Neuron (in vitro differentiated cells): ENCODE measurements at regions not wholly inside any gene's neighbourhood (a gene's known extent, or its start where the extent isn't known, plus 50 kb on each side); places are given as distances from the start of the nearest gene placed in this dataset.
"Not testable (repeated sequence)": the region's sequence is repeated elsewhere in the genome, so short reads cannot be mapped to it uniquely, and the experiment has no call there.

ENCODE experiments used
- H2AFZ ChIP-seq: one replicate; pipeline ENCODE4 v1.6.1; 2013; ENCODE audit warnings: low read depth, mild to moderate bottlenecking, inconsistent platforms, low read length, moderate library complexity
- H3K27me3 ChIP-seq: one replicate; pipeline ENCODE4 v1.6.1; 2013; ENCODE audit warnings: low read length; ENCODE audit not compliant: insufficient read depth
- H3K36me3 ChIP-seq: one replicate; pipeline ENCODE4 v1.6.1; 2013; ENCODE audit warnings: low read length; ENCODE audit not compliant: insufficient read depth
- H3K4me1 ChIP-seq: one replicate; pipeline ENCODE4 v1.6.1; 2013; ENCODE audit warnings: low read length; ENCODE audit not compliant: insufficient read depth
- H3K4me3 ChIP-seq: 2 replicates; pipeline ENCODE4 v1.5.1; 2013; ENCODE audit warnings: mild to moderate bottlenecking, low read length, moderate library complexity
- H3K9me3 ChIP-seq: one replicate; pipeline ENCODE4 v1.6.1; 2013; ENCODE audit warnings: low read length

DNA sequence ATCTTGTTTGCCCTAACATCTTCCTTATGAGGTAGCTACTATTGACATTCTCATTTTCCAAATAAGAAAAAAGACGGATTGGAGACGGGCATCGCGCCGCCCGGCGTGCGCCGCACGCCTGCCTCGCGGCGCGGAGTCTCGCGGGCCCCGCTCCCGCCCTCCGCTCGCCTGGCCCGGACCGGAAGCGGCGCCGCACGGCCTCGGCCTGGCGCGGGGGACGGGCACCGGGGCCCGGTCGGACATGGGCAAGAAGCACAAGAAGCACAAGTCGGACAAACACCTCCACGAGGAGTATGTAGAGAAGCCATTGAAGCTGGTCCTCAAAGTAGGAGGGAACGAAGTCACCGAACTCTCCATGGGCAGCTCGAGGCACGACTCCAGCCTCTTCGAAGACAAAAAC, 112.0 kb downstream of the IL12A start:
- no peak overlapping the region for H2AFZ ChIP-seq
- H3K9me3 ChIP-seq, result no peaks in the 10 kb centered on the region
- H3K4me3 ChIP-seq, result no peak overlapping the region
- H3K27me3 ChIP-seq, result peaks cover 4% of the 10 kb centered on the region
- no peaks in the 10 kb centered on the region for H3K36me3 ChIP-seq
- H3K4me1 ChIP-seq, result no peaks in the 10 kb centered on the region

DNA sequence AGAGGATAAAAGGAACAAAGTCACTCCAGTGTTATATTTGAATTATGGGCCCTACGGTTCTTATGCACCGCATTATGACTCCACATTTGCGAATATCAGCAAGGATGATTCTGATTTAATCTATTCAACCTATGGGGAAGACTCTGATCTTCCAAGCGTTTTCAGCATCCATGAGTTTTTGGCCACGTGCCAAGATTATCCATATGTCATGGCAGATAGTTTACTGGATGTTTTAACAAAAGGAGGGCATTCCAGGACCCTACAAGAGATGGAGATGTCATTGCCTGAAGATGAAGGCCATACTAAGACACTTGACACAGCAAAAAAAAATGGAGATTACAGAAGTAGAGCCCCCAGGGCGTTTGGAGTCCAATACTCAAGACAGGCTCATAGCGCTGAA, 113.4 kb downstream of the IL12A start:
- not testable (repeated sequence) for H2AFZ ChIP-seq, H3K36me3 ChIP-seq, H3K27me3 ChIP-seq, H3K4me3 ChIP-seq, H3K9me3 ChIP-seq, H3K4me1 ChIP-seq

DNA sequence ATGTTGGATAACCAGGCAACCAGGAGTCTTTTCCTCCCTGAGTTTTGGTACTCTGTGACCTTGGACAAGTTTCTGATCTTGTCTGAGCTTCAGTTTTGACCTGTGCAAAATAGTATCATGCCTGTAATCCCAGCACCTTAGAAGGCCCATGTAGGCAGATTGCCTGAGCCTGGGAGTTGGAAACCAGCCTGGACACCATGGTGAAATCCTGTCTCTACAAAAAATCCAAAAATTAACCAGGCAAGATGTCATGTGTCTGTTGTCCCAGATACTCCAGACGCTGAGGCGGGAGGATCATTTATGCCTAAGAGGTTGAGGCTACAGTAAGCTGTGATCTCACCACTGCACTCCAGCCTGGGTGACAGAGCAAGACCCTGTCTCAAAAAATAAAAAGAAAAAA, 114.8 kb downstream of the IL12A start:
- Histone ChIP-seq H3K27me3 (peaks cover 3% of the 10 kb centered on the region), H3K4me3 (no peak overlapping the region), H3K4me1 (no peaks in the 10 kb centered on the region), H3K9me3 (no peaks in the 10 kb centered on the region), H3K36me3 (no peaks in the 10 kb centered on the region), H2AFZ (no peak overlapping the region)

DNA sequence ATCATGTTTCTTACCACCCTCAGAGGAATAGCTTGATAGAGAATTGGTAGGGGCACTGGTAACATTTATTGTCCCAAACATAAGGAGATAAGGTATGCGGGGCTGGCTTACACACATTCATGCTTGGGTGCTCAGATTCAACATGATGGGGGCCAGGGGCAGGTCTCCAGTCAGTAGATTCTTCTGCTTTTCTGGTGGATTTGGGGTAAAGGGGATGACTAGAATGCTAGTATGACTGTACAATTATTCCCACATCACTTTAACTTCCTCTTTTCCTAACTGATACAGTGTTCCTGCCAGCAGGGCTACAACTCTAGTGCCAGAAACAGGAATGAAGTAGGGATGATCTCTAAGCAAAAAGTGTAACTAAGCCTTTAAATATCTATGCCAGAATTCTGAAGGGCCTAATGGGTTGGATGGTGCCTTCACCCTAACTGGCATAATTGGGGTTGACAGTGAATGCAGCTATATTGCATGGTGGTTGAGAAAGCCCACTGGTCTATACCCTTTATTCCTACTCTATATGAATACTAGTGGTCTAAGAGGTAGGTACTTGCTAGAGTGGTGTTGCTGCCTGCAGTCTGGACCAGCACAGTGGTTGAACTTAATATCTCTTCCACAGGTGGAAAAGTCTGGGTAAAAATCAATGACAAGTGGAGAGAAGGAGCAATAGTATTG, 117.4 kb downstream of the IL12A start:
- Histone ChIP-seq H2AFZ (no peak overlapping the region), H3K4me3 (no peak overlapping the region), H3K9me3 (no peaks in the 10 kb centered on the region), H3K36me3 (no peaks in the 10 kb centered on the region), H3K27me3 (no peaks in the 10 kb centered on the region), H3K4me1 (no peaks in the 10 kb centered on the region)

DNA sequence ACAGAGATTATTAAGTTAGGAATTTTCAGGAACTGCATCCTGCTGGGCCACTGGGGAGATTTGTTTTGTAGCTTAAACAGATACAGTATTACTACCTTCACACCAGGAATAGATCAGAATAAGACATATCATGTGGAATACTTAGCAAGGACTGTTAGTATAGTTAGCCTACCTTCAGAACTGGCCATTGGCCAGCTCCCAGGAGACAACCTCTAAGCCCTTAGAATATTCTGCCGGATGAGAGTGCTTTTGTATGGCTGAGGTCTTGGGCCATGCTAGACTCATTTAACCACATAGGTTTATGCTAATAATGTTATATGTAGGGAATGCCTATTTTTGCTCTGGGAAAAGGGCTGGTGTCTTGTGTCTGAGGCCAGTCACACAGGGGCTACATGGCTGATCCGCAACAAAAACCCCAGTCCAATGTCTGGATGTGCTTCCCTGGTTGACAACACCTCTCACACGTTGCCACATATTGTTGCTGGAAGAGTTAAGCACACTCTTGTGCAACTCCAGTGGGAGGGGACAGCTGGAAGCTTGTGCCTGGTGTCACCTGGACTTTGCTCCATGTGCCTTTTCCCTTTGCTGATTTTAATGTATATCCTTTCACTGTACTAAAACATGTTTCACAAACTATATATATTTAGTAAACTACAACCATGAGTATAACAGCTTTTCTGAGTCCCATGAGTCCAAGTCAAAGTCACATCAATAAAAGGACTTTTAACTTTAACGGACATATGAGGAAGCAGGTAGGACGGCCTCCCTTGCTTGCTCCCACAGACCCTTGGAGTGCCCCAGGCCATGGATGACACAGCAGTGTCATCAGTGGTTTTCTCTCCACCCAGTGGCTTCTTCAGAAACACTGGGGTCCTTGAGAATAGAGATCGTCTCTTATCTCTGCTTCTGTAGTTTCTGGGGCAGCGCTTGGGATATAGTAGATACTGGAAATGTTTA, 118.0 kb upstream of the C3orf80 start:
- Histone ChIP-seq H3K4me1 (no peaks in the 10 kb centered on the region), H3K27me3 (no peaks in the 10 kb centered on the region), H3K4me3 (no peak overlapping the region), H2AFZ (no peak overlapping the region), H3K36me3 (no peaks in the 10 kb centered on the region), H3K9me3 (no peaks in the 10 kb centered on the region)

DNA sequence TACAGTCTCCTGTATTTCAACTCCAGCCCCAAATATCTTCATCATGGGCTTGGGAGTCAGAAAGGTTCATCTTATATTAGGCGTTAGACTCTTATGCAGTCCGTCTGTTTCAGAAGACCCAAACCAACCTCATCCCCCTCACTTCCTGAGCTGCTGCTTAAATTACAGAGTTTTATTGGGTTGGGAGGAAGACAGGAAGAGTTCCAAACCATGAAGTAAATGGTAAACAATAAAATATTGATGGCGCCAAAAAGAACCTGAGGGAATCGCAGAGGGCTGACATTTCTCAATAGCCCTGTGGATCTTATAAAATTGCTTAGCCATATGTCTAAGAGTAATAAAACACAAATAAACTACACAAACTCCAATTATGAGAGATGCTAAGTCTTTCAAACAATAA, 116.9 kb upstream of the C3orf80 start:
- H3K4me3 ChIP-seq, result no peak overlapping the region
- no peaks in the 10 kb centered on the region for H3K36me3 ChIP-seq
- H3K9me3 ChIP-seq, result no peaks in the 10 kb centered on the region
- no peak overlapping the region for H2AFZ ChIP-seq
- H3K4me1 ChIP-seq, result no peaks in the 10 kb centered on the region
- H3K27me3 ChIP-seq, result no peaks in the 10 kb centered on the region

DNA sequence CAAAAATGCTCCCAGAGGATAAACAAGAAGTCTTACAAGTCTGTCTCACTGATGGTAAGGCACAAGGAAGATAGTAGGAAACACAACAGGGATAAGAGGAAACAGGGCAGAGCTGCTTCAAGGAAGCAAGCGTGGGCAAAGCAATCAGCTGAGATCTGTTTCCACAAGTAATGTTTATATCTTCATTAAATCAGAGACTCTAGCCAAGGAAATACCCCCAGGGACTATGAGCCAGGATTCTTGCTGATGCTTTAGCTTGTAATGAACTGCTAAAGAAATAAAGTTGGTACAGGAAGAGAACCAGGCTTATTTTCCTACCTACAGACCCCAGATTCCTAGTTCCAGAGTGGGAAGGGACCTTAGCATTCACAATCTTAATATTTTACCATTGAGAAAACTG, 112.7 kb upstream of the C3orf80 start:
- no peaks in the 10 kb centered on the region for H3K27me3 ChIP-seq

DNA sequence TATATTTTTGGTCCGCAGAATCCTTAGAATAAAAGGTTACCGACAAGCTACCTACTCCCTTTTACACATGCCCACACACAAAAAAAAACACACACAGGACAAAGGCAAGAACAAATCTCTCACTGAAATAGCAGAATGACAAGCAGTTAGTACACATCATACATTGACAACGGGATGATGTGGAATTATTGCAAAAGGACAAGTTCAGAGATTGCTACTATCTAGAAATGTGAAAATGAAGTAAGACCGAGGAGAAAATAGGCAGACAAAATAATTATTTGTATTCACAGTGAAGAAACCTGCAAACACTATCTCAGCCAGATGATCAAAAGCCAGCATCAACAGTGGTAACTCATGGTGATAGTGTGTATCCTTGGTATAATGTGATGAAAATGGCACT, 112.2 kb upstream of the C3orf80 start:
- no peaks in the 10 kb centered on the region for H3K4me1 ChIP-seq
- H3K27me3 ChIP-seq, result no peaks in the 10 kb centered on the region
- H3K36me3 ChIP-seq, result no peaks in the 10 kb centered on the region
- no peaks in the 10 kb centered on the region for H3K9me3 ChIP-seq
- no peak overlapping the region for H2AFZ ChIP-seq
- no peak overlapping the region for H3K4me3 ChIP-seq

More for the DNA sequence above, 112.7 kb upstream of the C3orf80 start:
- Histone ChIP-seq H3K4me1 (no peaks in the 10 kb centered on the region), H3K36me3 (no peaks in the 10 kb centered on the region), H2AFZ (no peak overlapping the region), H3K9me3 (no peaks in the 10 kb centered on the region), H3K4me3 (no peak overlapping the region)

DNA sequence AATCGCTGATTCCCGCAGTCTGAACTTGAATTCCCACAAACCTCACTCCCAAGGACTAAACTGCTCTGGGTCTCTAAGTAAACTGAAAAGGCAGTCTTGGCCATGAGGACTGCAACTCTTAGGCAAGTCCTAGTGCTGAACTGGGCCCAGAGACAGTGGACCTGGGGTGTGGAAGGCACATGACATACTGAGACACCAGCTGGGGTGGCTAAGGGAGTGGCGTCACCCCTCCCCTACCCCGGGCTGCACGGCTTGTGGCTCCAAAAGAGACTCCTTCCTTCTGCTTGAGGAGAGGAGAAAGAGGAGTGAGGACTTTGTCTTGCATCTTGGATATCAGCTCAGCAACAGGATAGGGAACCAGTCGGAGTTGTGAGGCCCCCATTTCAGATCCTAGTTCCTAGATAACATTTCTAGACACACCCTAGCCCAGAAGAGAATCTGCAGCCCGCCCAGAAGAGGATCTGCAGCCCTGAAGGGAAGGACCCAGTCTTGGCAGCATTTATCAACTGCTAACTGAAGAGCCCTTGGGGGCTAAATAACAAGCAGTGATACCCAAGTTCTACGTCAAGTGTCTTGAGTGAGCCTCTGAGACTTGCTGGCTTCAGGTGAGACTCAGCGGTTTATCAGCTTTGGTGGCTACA, 110.7 kb upstream of the C3orf80 start:
- H3K4me3 ChIP-seq, result no peak overlapping the region
- no peaks in the 10 kb centered on the region for H3K4me1 ChIP-seq
- no peaks in the 10 kb centered on the region for H3K27me3 ChIP-seq
- H2AFZ ChIP-seq, result no peak overlapping the region
- H3K9me3 ChIP-seq, result no peaks in the 10 kb centered on the region
- no peaks in the 10 kb centered on the region for H3K36me3 ChIP-seq

DNA sequence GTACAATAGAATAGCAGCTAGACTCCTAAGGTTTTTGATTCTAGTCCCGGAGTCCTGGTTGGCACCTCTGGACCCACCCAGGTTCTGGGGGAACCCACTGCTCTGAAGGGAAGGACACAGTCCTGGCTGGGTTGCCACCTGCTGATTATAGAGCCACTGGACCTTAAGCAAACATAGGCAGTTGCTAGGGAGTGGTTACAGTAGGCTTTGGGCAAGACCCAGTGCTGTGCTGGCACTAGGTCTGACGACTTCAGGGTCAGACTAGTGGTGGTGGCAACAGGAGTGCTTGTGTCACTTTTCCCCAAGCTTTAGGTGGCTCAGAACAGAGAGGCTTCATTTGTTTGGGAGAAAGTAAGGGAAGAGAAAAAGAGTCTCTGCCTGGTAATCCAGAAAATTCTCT, 109.8 kb upstream of the C3orf80 start:
- Histone ChIP-seq H2AFZ (no peak overlapping the region), H3K9me3 (no peaks in the 10 kb centered on the region), H3K27me3 (no peaks in the 10 kb centered on the region)

DNA sequence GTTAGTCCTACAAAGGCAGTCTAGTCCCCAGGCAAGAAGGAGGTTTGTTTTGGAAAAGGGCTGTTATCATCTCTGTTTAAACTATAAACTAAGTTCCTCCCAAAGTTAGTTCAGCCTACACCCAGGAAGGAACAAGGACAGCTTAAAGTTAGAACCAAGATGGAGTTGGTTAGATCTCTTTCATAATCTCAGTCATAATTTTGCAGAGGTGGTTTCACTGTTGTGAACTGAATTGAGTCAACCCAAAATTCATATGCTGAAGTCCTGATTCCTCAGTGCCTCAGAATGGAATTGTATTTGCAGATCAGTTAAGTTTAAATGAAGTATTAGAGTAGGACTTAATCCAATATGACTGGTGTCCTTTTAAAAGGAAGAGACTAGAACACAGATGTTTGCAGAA, 101.0 kb upstream of the C3orf80 start:
- Histone ChIP-seq H3K4me3 (no peak overlapping the region), H3K9me3 (no peaks in the 10 kb centered on the region), H3K36me3 (no peaks in the 10 kb centered on the region), H2AFZ (no peak overlapping the region), H3K4me1 (no peaks in the 10 kb centered on the region), H3K27me3 (no peaks in the 10 kb centered on the region)

More for the DNA sequence above, 109.8 kb upstream of the C3orf80 start:
- no peak overlapping the region for H3K4me3 ChIP-seq
- H3K4me1 ChIP-seq, result no peaks in the 10 kb centered on the region
- no peaks in the 10 kb centered on the region for H3K36me3 ChIP-seq

DNA sequence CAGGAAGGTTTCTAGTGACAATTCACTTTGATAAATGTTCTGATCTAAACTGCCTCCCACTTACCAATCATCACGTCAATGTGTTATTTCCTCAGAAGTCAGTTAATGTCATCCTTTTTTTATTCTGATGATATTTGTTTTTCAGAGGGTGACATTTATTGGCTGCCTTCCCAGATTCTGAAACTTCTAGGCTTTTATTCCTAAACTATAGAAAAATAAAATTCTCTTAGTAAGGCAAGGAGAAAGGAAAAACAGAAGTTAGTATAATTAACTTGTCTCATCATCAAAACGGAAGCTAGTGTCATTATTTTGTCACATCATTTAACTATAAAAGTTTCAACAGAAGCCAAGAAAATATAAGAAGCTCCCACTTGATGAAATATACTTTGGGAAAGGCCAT, 100.0 kb upstream of the C3orf80 start:
- H3K4me1 ChIP-seq, result no peaks in the 10 kb centered on the region
- no peak overlapping the region for H2AFZ ChIP-seq
- H3K27me3 ChIP-seq, result no peaks in the 10 kb centered on the region
- no peaks in the 10 kb centered on the region for H3K36me3 ChIP-seq
- no peaks in the 10 kb centered on the region for H3K9me3 ChIP-seq
- no peak overlapping the region for H3K4me3 ChIP-seq

DNA sequence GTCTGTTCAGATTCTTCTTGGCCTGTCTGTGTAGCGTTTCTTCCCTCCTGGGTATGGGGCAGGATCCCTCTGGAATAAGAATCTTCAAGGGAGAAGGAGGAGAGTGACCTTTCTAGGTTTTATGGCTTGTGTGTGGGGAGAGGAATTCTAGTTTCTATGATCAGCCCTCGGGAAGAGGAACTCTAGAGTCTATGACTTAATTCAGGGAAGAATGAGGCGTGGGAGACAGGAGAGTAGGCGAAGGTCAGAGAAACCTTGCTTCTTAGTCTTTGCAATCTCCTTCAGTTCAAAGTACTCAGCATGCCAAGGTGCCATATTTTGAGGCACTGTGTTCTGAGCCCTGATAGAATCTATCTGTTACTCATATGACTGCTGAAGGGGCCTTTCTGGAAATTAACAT, 99.2 kb upstream of the C3orf80 start:
- no peaks in the 10 kb centered on the region for H3K27me3 ChIP-seq
- no peak overlapping the region for H3K4me3 ChIP-seq
- no peak overlapping the region for H2AFZ ChIP-seq
- no peaks in the 10 kb centered on the region for H3K9me3 ChIP-seq
- H3K36me3 ChIP-seq, result no peaks in the 10 kb centered on the region
- H3K4me1 ChIP-seq, result no peaks in the 10 kb centered on the region
